Nephron progenitor cell (in vitro differentiated cells): ENCODE measurements at regions not wholly inside any gene's neighbourhood (a gene's known extent, or its start where the extent isn't known, plus 50 kb on each side); places are given as distances from the start of the nearest gene placed in this dataset.

Experiments
- DNase-seq: peaks from one replicate; pipeline ENCODE4 v3.0.0; 2021
- H3K27ac Mint-ChIP-seq: 2 replicates; pipeline ENCODE4 v1.8.0; 2021; ENCODE audit warnings: mild to moderate bottlenecking, moderate library complexity, mixed read lengths
- H3K27me3 Mint-ChIP-seq: 2 replicates; pipeline ENCODE4 v1.8.0; 2021; ENCODE audit warnings: mild to moderate bottlenecking, low read depth, mixed read lengths; ENCODE audit not compliant: poor library complexity
- H3K36me3 Mint-ChIP-seq: 2 replicates; pipeline ENCODE4 v1.8.0; 2021; ENCODE audit warnings: low read depth, mixed read lengths
- H3K4me1 Mint-ChIP-seq: 2 replicates; pipeline ENCODE4 v1.8.0; 2021; ENCODE audit warnings: mixed read lengths
- H3K4me3 Mint-ChIP-seq: 2 replicates; pipeline ENCODE4 v1.8.0; 2021; ENCODE audit warnings: mild to moderate bottlenecking, moderate library complexity, mixed read lengths
- H3K9me3 Mint-ChIP-seq: 2 replicates; pipeline ENCODE4 v1.8.0; 2021; ENCODE audit warnings: mild to moderate bottlenecking, moderate library complexity, mixed read lengths
- CTCF ChIP-seq: fragments of 200-600 bp; sonication (generic); IDR thresholded peaks from 2 replicates; pipeline ENCODE4 v1.5.0; 2021; ENCODE audit warnings: antibody characterized with exemption

DNA sequence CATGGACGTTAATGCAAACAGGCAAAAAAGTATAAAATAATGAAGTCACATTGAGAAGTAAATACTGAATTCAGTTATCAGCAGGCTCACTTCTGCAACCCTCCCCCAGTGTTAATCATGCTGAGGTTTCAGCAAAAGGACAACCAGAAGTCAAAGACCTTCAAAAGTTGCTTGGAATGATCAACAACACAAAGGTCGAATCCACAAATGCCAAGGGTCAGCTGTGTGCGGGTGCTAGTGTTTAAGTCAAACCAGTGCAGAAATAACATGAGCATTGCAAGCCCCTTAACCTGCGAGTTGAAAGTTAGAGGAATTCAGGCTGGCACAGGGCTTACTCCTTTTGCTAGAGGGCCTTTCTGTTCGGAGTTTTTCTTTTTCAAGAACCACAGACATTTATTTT, 436.7 kb upstream of the SEL1L start:
- H3K4me1 Mint-ChIP-seq, result no peaks in the 10 kb centered on the region
- H3K9me3 Mint-ChIP-seq, result peaks cover 55% of the 10 kb centered on the region
- H3K4me3 Mint-ChIP-seq, result no peak overlapping the region
- H3K36me3 Mint-ChIP-seq, result peaks cover 4% of the 10 kb centered on the region
- no peak for DNase-seq
- no peak for TF ChIP-seq CTCF
- H3K27ac Mint-ChIP-seq, result no peak overlapping the region
- peaks cover 3% of the 10 kb centered on the region for H3K27me3 Mint-ChIP-seq

- Mint-ChIP-seq H3K27ac (no peak overlapping the region), H3K36me3 (peaks cover 4% of the 10 kb centered on the region), H3K9me3 (peaks cover 42% of the 10 kb centered on the region), H3K4me3 (no peak overlapping the region), H3K27me3 (peaks cover 3% of the 10 kb centered on the region), H3K4me1 (no peaks in the 10 kb centered on the region)
- DNase-seq, result no peak
- TF ChIP-seq CTCF, result no peak
Measured at GRCh38 chr14:81971911-81972310, 438.3 kb upstream of the SEL1L start.

- H3K27me3 Mint-ChIP-seq, result peaks cover 3% of the 10 kb centered on the region
- peaks cover 35% of the 10 kb centered on the region for H3K9me3 Mint-ChIP-seq
- no peak overlapping the region for H3K27ac Mint-ChIP-seq
- H3K4me3 Mint-ChIP-seq, result no peak overlapping the region
- no peak for TF ChIP-seq CTCF
- H3K4me1 Mint-ChIP-seq, result no peaks in the 10 kb centered on the region
- no peak for DNase-seq
- H3K36me3 Mint-ChIP-seq, result peaks cover 4% of the 10 kb centered on the region
Measured at GRCh38 chr14:81972601-81973000, 438.9 kb upstream of the SEL1L start.

DNA sequence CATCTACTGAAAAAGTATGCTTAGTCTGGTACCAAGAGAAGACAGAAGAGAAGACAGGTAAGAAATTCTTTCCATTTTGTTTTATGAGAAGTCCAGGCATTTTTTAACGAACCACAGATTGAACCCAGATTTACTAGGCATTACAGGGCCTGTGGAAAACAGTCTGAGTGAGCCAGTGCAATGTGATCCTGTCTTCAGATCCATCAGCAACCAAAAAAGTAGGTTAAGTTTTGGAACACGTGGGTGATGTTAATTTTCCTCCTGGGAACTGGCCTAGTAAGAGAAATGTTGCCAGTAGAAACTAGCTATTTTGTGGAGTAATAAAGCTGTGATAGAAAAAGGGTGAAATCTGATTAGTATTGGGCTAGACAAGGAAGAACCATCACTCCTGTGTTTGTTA, 440.9 kb upstream of the SEL1L start:
- peaks cover 16% of the 10 kb centered on the region for H3K9me3 Mint-ChIP-seq
- peaks cover 2% of the 10 kb centered on the region for H3K36me3 Mint-ChIP-seq
- no peaks in the 10 kb centered on the region for H3K4me1 Mint-ChIP-seq
- no peak for TF ChIP-seq CTCF
- no peak overlapping the region for H3K27ac Mint-ChIP-seq
- peaks cover 3% of the 10 kb centered on the region for H3K27me3 Mint-ChIP-seq
- no peak for DNase-seq
- no peak overlapping the region for H3K4me3 Mint-ChIP-seq

DNA sequence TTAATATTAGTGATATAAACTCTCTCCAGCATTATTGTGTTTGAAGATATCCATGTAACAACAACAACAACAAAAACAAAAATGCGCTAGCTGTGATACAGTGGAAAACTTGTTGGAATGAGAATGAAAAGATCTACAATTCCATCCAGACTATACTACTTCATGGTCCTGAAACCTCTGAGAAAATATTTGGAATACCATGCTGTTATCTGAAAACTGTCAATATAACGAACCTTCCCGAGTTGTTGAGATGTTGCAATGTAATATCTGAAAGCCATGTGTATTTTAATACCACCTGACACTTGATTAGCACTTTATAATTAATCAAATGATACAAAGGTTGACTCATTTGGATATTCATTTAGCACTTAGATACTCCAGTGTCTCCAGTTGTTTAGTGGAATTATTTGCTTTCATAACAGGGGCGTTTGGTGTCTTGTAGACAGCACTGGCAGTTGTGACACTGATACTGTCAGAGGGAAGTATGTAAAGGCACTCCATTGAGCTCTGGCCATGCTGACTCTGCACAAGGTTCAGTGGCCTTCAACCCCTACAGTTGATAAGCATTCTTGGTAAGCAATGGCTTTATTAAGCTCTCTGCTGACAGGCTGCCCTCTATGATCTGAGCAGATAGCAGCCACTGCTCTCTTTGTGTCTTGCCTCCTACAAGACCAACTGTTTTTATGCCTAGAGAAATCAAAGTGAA, 447.1 kb upstream of the SEL1L start:
- Mint-ChIP-seq H3K4me3 (no peak overlapping the region), H3K36me3 (no peaks in the 10 kb centered on the region), H3K4me1 (no peaks in the 10 kb centered on the region), H3K27ac (no peak overlapping the region), H3K27me3 (no peaks in the 10 kb centered on the region), H3K9me3 (no peaks in the 10 kb centered on the region)
- no peak for TF ChIP-seq CTCF
- no peak for DNase-seq

GRCh38 chr14:81981307-81981675, 447.6 kb upstream of the SEL1L start:
- Mint-ChIP-seq H3K4me3 (no peak overlapping the region), H3K9me3 (no peaks in the 10 kb centered on the region)
- no peak for TF ChIP-seq CTCF

More at GRCh38 chr14:81981307-81981675, 447.6 kb upstream of the SEL1L start:
- Mint-ChIP-seq H3K4me1 (no peaks in the 10 kb centered on the region), H3K27ac (no peak overlapping the region), H3K36me3 (no peaks in the 10 kb centered on the region), H3K27me3 (no peaks in the 10 kb centered on the region)
- DNase-seq, result no peak
